GM10266 (cell line): ENCODE measurements at regions not wholly inside any gene's neighbourhood (a gene's known extent, or its start where the extent isn't known, plus 50 kb on each side); places are given as distances from the start of the nearest gene placed in this dataset.

ENCODE experiments used
- DNase-seq: peaks from one replicate; pipeline ENCODE4 v3.0.0; 2012; ENCODE audit errors: extremely low spot score
- TF ChIP-seq, protein P1 (sequence below): IDR thresholded peaks from 2 replicates; pipeline ENCODE4 v1.5.1; 2012; ENCODE audit warnings: mild to moderate bottlenecking, low read depth; ENCODE audit not compliant: control insufficient read depth, insufficient read depth; ENCODE audit errors: missing control alignments

DNA sequence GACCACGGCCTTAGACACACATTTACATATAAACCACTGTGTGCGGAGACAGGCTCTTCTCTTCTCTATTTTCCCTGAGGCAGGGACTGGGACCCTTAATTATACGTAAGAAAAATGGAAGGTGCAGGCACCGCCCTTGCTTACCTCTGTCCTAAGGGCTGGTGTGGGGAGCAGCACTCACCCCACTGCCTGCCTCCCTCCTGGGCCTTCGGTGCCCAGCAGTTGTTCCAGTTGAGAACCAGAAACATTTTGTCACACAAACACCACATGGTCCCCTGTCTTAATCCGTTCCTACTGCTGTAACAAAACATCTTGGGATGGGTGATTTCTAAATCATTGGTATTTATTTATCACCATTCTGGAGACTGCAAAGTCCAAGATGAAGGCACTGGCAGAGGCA, 192.7 kb upstream of the DIO3 start:
- TF ChIP-seq, protein P1, sequence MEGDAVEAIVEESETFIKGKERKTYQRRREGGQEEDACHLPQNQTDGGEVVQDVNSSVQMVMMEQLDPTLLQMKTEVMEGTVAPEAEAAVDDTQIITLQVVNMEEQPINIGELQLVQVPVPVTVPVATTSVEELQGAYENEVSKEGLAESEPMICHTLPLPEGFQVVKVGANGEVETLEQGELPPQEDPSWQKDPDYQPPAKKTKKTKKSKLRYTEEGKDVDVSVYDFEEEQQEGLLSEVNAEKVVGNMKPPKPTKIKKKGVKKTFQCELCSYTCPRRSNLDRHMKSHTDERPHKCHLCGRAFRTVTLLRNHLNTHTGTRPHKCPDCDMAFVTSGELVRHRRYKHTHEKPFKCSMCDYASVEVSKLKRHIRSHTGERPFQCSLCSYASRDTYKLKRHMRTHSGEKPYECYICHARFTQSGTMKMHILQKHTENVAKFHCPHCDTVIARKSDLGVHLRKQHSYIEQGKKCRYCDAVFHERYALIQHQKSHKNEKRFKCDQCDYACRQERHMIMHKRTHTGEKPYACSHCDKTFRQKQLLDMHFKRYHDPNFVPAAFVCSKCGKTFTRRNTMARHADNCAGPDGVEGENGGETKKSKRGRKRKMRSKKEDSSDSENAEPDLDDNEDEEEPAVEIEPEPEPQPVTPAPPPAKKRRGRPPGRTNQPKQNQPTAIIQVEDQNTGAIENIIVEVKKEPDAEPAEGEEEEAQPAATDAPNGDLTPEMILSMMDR = no peak
- DNase-seq = no peak

DNA sequence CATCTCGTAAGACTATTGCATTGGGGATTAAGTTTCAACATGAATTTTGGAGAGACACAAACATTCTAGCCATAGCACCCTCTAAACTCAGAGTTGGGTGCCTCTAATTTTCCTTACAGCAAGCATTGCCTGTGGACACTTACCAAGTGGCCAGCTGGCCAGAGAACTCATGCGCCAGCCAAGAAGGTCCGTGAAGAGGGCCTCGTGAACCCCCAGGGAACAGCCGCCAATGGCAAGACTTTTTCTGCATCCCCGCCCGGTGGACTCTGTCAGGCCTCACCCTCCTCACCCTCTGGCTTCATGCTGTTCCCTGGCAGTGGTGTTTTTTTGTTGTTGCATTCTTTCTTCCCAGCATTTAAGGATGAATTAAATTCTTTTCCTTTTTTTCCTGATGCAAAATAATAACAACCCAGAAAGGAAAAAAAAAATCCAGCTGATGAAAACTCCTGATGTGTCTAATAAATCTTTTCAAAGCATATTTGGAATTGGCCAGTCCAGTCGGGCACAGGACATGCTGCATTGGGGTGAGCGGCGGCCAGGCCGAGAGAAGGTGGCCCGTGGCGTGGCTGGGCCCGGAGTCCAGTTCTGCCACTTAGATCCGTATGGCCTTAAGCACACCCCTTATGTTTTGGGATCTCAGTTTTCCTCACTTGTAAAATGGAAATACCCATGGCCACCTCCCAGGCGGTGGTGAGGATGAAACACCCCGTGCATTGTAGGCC, 191.9 kb upstream of the DIO3 start:
- DNase-seq = no peak
- TF ChIP-seq, protein P1 = no peak

DNA sequence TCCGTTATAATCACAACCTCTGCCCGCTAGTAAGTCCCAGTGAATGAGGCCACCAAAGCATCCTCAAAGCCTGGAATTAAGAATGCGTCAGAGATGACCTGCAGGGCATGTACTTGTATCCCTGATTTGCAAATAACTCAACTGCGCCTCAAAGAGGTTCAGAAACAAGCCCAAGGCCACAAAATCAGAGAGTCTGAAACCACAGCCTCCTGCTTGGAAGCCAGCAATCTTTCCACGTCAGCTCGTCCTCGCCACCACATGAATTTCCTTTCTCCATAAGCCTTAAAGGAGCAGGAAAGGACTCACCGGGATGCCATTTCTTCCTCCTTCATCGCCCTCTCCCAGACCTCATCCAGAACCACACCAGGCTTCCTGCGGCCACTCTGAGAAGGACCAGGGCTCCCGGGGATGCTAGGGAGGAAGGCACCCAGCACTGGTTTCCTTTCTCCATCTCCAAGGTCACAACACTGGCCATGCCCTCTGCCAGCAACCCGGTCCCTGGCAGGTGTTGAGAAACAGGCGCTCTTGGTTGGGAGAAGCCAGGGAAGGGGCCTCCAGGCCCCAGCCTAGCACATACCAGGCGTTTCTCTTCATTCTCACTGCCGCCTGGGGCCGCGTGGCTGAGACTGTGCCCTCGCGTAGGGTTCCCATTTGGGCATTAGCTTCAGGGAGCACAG, 191.2 kb upstream of the DIO3 start:
- TF ChIP-seq, protein P1 = no peak
- no peak for DNase-seq

DNA sequence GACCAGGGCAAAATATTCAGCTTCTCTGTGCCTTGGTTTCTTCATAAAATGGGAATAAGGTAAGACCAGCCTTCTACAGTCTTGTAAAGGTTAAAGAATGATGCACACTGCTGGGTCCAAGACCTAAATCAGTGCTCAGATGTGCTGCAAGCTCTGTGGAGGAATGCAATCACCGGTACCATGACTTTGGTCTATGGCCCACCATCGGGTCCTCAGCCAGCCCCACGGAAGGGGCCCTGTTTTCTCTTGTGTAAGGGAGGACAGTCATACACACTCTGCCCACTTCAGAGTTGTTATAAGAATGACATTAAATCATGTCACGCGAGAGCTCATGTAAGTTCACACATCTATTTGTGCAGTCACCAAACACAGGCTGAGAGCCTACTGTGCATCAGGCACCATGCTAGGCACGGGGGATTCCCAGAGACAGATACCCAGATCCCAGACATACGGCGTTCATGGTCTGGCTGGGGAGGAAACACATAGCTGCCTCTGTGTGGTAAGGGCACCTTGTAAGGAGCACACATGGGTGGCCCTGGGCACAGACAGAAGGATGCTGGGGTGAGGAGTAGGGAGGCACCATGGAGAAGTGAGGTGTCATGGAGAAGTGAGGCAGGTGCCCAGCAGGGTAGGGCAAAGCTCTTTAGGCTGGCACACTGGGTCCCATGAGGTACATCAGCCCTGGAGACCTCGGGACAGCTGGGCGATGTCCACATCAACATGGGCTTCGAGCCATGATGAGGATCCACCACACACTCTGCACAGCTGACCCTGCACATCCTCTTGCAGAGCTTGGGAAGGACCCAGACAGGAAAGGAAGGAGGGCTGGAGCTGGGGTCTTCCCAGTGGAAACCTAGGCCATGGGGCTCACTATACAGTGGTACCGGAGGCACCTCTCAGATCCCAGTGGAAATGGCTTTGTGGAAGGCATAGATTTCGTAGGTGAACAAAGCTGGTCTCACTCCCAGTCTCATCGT, 190.4 kb upstream of the DIO3 start:
- no peak for DNase-seq

DNA sequence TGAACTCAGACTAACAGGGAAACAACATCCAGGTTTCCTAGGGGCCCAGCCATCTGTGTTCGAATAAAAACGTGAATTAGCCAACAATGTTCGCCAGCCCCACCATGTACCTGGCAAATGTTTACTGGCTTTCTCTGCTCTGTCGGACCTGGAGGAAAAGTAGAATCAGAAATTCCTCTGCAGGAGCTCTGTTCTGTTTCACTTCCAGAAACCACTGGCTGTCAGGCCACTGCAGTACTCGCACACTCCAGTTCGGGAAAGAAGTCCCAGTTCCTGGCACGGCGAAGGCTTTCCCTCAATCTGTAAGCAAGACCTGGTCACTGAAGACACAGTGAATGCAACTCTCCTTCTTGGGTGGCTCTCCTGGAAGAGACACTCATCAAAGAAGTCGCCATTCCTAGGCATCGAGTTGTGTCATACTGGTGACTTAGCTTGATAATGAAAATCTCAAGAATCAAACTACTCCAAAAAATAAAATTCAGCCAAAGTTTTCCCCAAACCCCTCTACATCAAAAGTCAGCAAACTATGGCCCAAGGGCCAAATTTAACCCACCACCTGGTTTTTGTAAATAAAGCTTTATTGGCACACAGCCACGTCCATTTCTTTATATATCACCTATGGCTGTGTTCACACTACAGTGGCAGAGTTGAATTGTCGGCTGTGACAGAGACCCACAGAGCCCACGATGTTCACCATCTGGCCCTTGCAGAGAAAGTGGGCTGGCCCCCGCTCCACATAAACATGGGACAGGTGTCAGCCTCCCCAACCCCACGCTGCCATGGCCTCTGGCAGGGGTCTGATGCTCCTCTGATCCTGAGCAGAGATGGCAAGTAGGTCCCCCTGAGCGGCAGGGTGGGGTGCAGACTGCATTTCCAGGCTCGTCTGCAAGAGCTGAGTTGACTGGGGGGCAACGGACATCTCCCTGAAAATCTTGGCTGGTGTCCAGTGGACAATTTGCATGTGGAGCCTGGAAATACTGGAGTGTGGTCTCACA, 189.2 kb upstream of the DIO3 start:
- no peak for DNase-seq
- TF ChIP-seq, protein P1 = no peak

More for the DNA sequence above, 190.4 kb upstream of the DIO3 start:
- TF ChIP-seq, protein P1 = no peak

DNA sequence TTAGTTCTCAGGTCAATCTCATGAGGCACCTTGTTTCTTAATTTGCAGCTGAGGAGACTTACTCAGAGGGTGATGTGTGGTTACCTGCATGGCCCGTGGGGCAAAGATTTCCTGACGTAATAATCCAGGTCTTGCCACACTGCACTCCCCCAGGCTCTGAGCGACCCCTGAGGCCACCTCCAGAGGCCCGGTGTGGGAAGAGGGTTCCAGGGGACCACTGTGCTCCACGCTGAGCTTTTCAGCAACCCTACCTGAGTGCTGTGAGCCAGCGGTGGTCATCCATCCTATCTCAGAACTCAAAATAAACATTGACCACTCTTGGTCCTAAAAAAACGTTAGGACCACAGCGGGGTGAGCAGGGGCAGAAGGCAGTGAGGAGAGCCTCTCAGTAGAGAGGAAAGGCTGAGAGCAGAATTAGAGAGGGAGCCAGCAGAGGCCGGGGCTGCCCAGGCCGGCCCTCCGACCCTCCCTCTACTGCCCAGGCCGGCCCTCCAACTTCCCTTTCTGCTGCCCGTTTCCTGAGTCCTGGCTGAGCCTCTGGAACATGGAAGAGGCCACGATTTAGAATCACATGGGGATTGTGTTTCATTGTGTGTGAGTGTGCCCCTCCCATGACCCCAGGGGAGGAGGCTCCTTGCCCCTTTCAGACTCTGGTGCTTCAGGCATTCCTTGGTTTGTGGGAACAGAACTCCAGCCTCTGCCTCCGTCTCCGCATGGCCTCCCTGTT, 188.2 kb upstream of the DIO3 start:
- TF ChIP-seq, protein P1 = no peak

More for the DNA sequence above, 188.2 kb upstream of the DIO3 start:
- no peak for DNase-seq
